ENCODE measurements at regions not wholly inside any gene's neighbourhood (a gene's known extent, or its start where the extent isn't known, plus 50 kb on each side); places are given as distances from the start of the nearest gene placed in this dataset.

- peak; percentile 33 for DNase-seq (ENCODE audit: low read depth, low spot score)
- peak overlapping the region; percentile 90 for H3K4me3 ChIP-seq (ENCODE audit: low read depth, low read length)
- no peaks in the 10 kb centered on the region for H3K27me3 ChIP-seq (ENCODE audit: control insufficient read depth, insufficient read depth, low read length)
- TF ChIP-seq CTCF (IDR thresholded peaks at IDR 0.05; ENCODE audit: low read depth, low read length): no peak
- H3K9me3 ChIP-seq (ENCODE audit: control insufficient read depth, insufficient read depth, low read length): no peaks in the 10 kb centered on the region
- CTCF ChIA-PET: interaction anchor here (0.6 kb wide), 1 partner anchor 434 kb away, joined by 3 read pairs; no protein-coding TSS in a partner anchor
- peak overlapping the region; percentile 22 for H3K27ac ChIP-seq (ENCODE audit: low read depth, low read length)
- POLR2A ChIA-PET: interaction anchor here (0.7 kb wide), 1 partner anchor 189 kb away, joined by 3 read pairs; no protein-coding TSS in a partner anchor
Measured at GRCh38 chr3:107240183-107241091, 136.8 kb upstream of the CCDC54 start.

GRCh38 chr3:107241217-107241616, 136.0 kb upstream of the CCDC54 start:
- peak overlapping the region; percentile 90 for H3K4me3 ChIP-seq (ENCODE audit: low read depth, low read length)
- H3K9me3 ChIP-seq (ENCODE audit: control insufficient read depth, insufficient read depth, low read length): no peaks in the 10 kb centered on the region
- no peak overlapping the region for H3K27ac ChIP-seq (ENCODE audit: low read depth, low read length)
- ChIA-PET POLR2A (no interaction called here), CTCF (interaction anchor here (0.6 to 2.7 kb wide), 6 partner anchors 11 to 639 kb away, joined by 3 to 17 read pairs (median 4); no protein-coding TSS in a partner anchor)
- DNase-seq (ENCODE audit: low read depth, low spot score): no peak
- no peaks in the 10 kb centered on the region for H3K27me3 ChIP-seq (ENCODE audit: control insufficient read depth, insufficient read depth, low read length)
- 0 out of 2 replicates have a peak, but pooled peaks have one; percentile 12 for TF ChIP-seq CTCF (IDR thresholded peaks at IDR 0.05; ENCODE audit: low read depth, low read length)

- Histone ChIP-seq H3K27me3 (ENCODE audit: control insufficient read depth, insufficient read depth, low read length) (no peaks in the 10 kb centered on the region), H3K9me3 (ENCODE audit: control insufficient read depth, insufficient read depth, low read length) (no peaks in the 10 kb centered on the region), H3K27ac (ENCODE audit: low read depth, low read length) (no peak overlapping the region), H3K4me3 (ENCODE audit: low read depth, low read length) (peak overlapping the region; percentile 90)
- DNase-seq (ENCODE audit: low read depth, low spot score): no peak
- no peak for TF ChIP-seq CTCF (IDR thresholded peaks at IDR 0.05; ENCODE audit: low read depth, low read length)
- CTCF ChIA-PET: interaction anchor here (0.6 to 2.7 kb wide), 4 partner anchors 29 to 418 kb away, joined by 3 to 17 read pairs (median 6); no protein-coding TSS in a partner anchor
- POLR2A ChIA-PET: no interaction called here
Measured at GRCh38 chr3:107242579-107242978, 134.7 kb upstream of the CCDC54 start.

GRCh38 chr3:107247116-107247515, 130.1 kb upstream of the CCDC54 start:
- CTCF ChIA-PET: interaction anchor here (1.0 to 2.6 kb wide), 5 partner anchors 11 to 182 kb away, joined by 3 to 10 read pairs (median 7); no protein-coding TSS in a partner anchor
- no peak for TF ChIP-seq CTCF (IDR thresholded peaks at IDR 0.05; ENCODE audit: low read depth, low read length)
- Histone ChIP-seq H3K9me3 (ENCODE audit: control insufficient read depth, insufficient read depth, low read length) (no peaks in the 10 kb centered on the region), H3K27ac (ENCODE audit: low read depth, low read length) (no peak overlapping the region), H3K4me3 (ENCODE audit: low read depth, low read length) (no peak overlapping the region), H3K27me3 (ENCODE audit: control insufficient read depth, insufficient read depth, low read length) (no peaks in the 10 kb centered on the region)
- DNase-seq (ENCODE audit: low read depth, low spot score): no peak
- POLR2A ChIA-PET: no interaction called here

GRCh38 chr3:107249132-107249531, 128.1 kb upstream of the CCDC54 start:
- Histone ChIP-seq H3K4me3 (ENCODE audit: low read depth, low read length) (no peak overlapping the region), H3K27ac (ENCODE audit: low read depth, low read length) (no peak overlapping the region), H3K9me3 (ENCODE audit: control insufficient read depth, insufficient read depth, low read length) (no peaks in the 10 kb centered on the region), H3K27me3 (ENCODE audit: control insufficient read depth, insufficient read depth, low read length) (no peaks in the 10 kb centered on the region)
- no peak for TF ChIP-seq CTCF (IDR thresholded peaks at IDR 0.05; ENCODE audit: low read depth, low read length)
- ChIA-PET CTCF (interaction anchor here (1.0 to 1.3 kb wide), 2 partner anchors 24 to 181 kb away, joined by 3 to 5 read pairs; no protein-coding TSS in a partner anchor), POLR2A (no interaction called here)
- DNase-seq (ENCODE audit: low read depth, low spot score): no peak
